Hepatocyte (in vitro differentiated cells): ENCODE measurements at regions not wholly inside any gene's neighbourhood (a gene's known extent, or its start where the extent isn't known, plus 50 kb on each side); places are given as distances from the start of the nearest gene placed in this dataset.

ENCODE experiments used
- DNase-seq: peaks from one replicate; pipeline ENCODE4 v3.0.0-alpha.2; 2016; ENCODE audit warnings: low spot score
- H2AFZ ChIP-seq: fragments of 200-600 bp; sonication (generic); 2 replicates; pipeline ENCODE4 v1.6.0; 2016; ENCODE audit warnings: antibody characterized with exemption, mild to moderate bottlenecking
- H3K27ac ChIP-seq: fragments of 200-600 bp; sonication (generic); 2 replicates; pipeline ENCODE4 v1.5.1; 2016; ENCODE audit warnings: mild to moderate bottlenecking
- H3K27me3 ChIP-seq: fragments of 200-600 bp; sonication (generic); 2 replicates; pipeline ENCODE4 v1.6.1; 2016
- H3K36me3 ChIP-seq: fragments of 200-600 bp; sonication (generic); replicated peaks from 2 replicates; pipeline ENCODE4 v1.5.1; 2016; ENCODE audit warnings: low read depth; ENCODE audit not compliant: insufficient read depth
- H3K4me1 ChIP-seq: fragments of 200-600 bp; sonication (generic); 2 replicates; pipeline ENCODE4 v1.5.1; 2016; ENCODE audit warnings: mild to moderate bottlenecking, moderate library complexity; ENCODE audit not compliant: insufficient read depth
- H3K4me2 ChIP-seq: fragments of 200-600 bp; sonication (generic); 2 replicates; pipeline ENCODE4 v1.6.0; 2016
- H3K4me3 ChIP-seq: fragments of 200-600 bp; sonication (generic); 2 replicates; pipeline ENCODE4 v1.5.1; 2016; ENCODE audit warnings: mild to moderate bottlenecking
- H3K79me2 ChIP-seq: fragments of 200-600 bp; sonication (generic); 2 replicates; pipeline ENCODE4 v1.6.0; 2017; ENCODE audit warnings: mild to moderate bottlenecking
- H3K9me2 ChIP-seq: fragments of 200-600 bp; sonication (generic); replicated peaks from 2 replicates; pipeline ENCODE4 v1.6.0; 2017; ENCODE audit warnings: mild to moderate bottlenecking; ENCODE audit not compliant: insufficient read depth
- H3K9me3 ChIP-seq: fragments of 200-600 bp; sonication (generic); 2 replicates; pipeline ENCODE4 v1.5.1; 2016; ENCODE audit warnings: low read depth, mild to moderate bottlenecking
- H4K20me1 ChIP-seq: fragments of 200-600 bp; sonication (generic); 2 replicates; pipeline ENCODE4 v1.6.0; 2016; ENCODE audit warnings: mild to moderate bottlenecking; ENCODE audit not compliant: insufficient read depth, poor library complexity, severe bottlenecking
- CTCF ChIP-seq: fragments of 200-600 bp; sonication (generic); IDR thresholded peaks from 2 replicates; pipeline ENCODE4 v1.5.1; 2016; ENCODE audit warnings: antibody characterized with exemption, mild to moderate bottlenecking; ENCODE audit not compliant: poor library complexity
- EZH2 ChIP-seq: fragments of 200-600 bp; sonication (generic); IDR thresholded peaks from 2 replicates; pipeline ENCODE4 v1.6.1; 2016; ENCODE audit warnings: antibody characterized with exemption, mild to moderate bottlenecking, borderline replicate concordance
- EZH2phosphoT487 ChIP-seq: fragments of 200-600 bp; sonication (generic); IDR thresholded peaks from one replicate; pipeline ENCODE4 v1.6.1; 2018; ENCODE audit warnings: antibody characterized with exemption, mild to moderate bottlenecking, low read depth, moderate library complexity; ENCODE audit not compliant: unreplicated experiment, severe bottlenecking
- WGBS: methylation state at CpG from one replicate; pipeline ENCODE4 v1.1.6; 2016; ENCODE audit warnings: low lambda C conversion rate; ENCODE audit errors: missing lambda C conversion rate; 5-methylcytosine and 5-hydroxymethylcytosine counted together

GRCh38 chr13:30128095-30128494 lies 179.3 kb downstream of the KATNAL1 start:
- H3K4me1 ChIP-seq = peaks cover 10% of the 10 kb centered on the region
- no peak overlapping the region for H3K4me3 ChIP-seq
- H3K36me3 ChIP-seq = no peaks in the 10 kb centered on the region
- no peaks in the 10 kb centered on the region for H3K79me2 ChIP-seq
- no peak overlapping the region for H2AFZ ChIP-seq
- H3K9me2 ChIP-seq = no peaks in the 10 kb centered on the region
- no peaks in the 10 kb centered on the region for H4K20me1 ChIP-seq
- no peaks in the 10 kb centered on the region for H3K9me3 ChIP-seq
- DNase-seq = no peak
- H3K27ac ChIP-seq = no peak overlapping the region
- TF ChIP-seq EZH2 (no peak), EZH2phosphoT487 (no peak), CTCF (no peak)
- no peak overlapping the region for H3K4me2 ChIP-seq
- 96% methylated on average over 1 of the region's 1 CpG for WGBS
- no peaks in the 10 kb centered on the region for H3K27me3 ChIP-seq

- no peaks in the 10 kb centered on the region for H4K20me1 ChIP-seq
- H3K27ac ChIP-seq = no peak overlapping the region
- no peak overlapping the region for H3K4me3 ChIP-seq
- H3K79me2 ChIP-seq = no peaks in the 10 kb centered on the region
- no peak overlapping the region for H2AFZ ChIP-seq
- no peak overlapping the region for H3K4me2 ChIP-seq
- WGBS = 88% methylated on average over 4 of the region's 4 CpGs
- no peaks in the 10 kb centered on the region for H3K27me3 ChIP-seq
- H3K4me1 ChIP-seq = peaks cover 7% of the 10 kb centered on the region
- no peak for DNase-seq
- no peaks in the 10 kb centered on the region for H3K36me3 ChIP-seq
- no peaks in the 10 kb centered on the region for H3K9me3 ChIP-seq
- TF ChIP-seq EZH2 (no peak), CTCF (no peak), EZH2phosphoT487 (no peak)
- no peaks in the 10 kb centered on the region for H3K9me2 ChIP-seq
Observed at GRCh38 chr13:30126903-30127428, 180.4 kb downstream of the KATNAL1 start.

- 39% methylated on average over 5 of the region's 5 CpGs for WGBS
- Histone ChIP-seq H3K36me3 (no peaks in the 10 kb centered on the region), H3K27ac (peak overlapping the region; percentile 5), H3K4me1 (peaks cover 7% of the 10 kb centered on the region), H3K27me3 (no peaks in the 10 kb centered on the region), H3K4me3 (no peak overlapping the region), H4K20me1 (no peaks in the 10 kb centered on the region), H3K9me2 (no peaks in the 10 kb centered on the region), H3K79me2 (no peaks in the 10 kb centered on the region), H3K4me2 (no peak overlapping the region), H2AFZ (no peak overlapping the region), H3K9me3 (no peaks in the 10 kb centered on the region)
- TF ChIP-seq EZH2 (no peak), EZH2phosphoT487 (no peak), CTCF (no peak)
- peak; percentile 82 for DNase-seq
Observed at GRCh38 chr13:30125422-30126073, 181.8 kb downstream of the KATNAL1 start.
